Heart right ventricle (tissue), 16 donors: ENCODE measurements at regions not wholly inside any gene's neighbourhood (a gene's known extent, or its start where the extent isn't known, plus 50 kb on each side); places are given as distances from the start of the nearest gene placed in this dataset.

Experiments used
- ATAC-seq, 8 donors: fragments of 200-7000 bp; cut with Tn5 transposase; one replicate each; pipeline ENCODE4 v1.9.1; 2020; ENCODE audit warnings: mild to moderate bottlenecking in 8 of 8, moderate library complexity in 8 of 8, moderate number of reproducible peaks in 1 of 8
- DNase-seq, 2 donors: peaks; one replicate each; pipeline ENCODE4 v3.0.0-alpha.2; 2020
- H3K27ac ChIP-seq, 10 donors: fragments of 200-600 bp; sonication (generic) in 2 of 10; one replicate each; pipeline versions ENCODE4 v1.5.0 to v1.8.0; 2020 to 2022; ENCODE audit warnings: mild to moderate bottlenecking in 3 of 10
- H3K27me3 ChIP-seq, 7 donors: fragments of 200-600 bp; one replicate each; pipeline ENCODE4 v1.8.0; 2021 to 2022; ENCODE audit warnings: mild to moderate bottlenecking in 2 of 7
- H3K36me3 ChIP-seq, 9 donors: fragments of 200-600 bp; sonication (generic) in 1 of 9; one replicate each; pipeline versions ENCODE4 v1.5.0 to v1.8.0; 2020 to 2022; ENCODE audit warnings: mild to moderate bottlenecking in 2 of 9
- H3K4me1 ChIP-seq, 9 donors: fragments of 200-600 bp; sonication (generic) in 1 of 9; one replicate each; pipeline versions ENCODE4 v1.5.0 to v1.8.0; 2020 to 2022; ENCODE audit warnings: mild to moderate bottlenecking in 4 of 9
- H3K4me3 ChIP-seq, 10 donors: fragments of 200-600 bp; sonication (generic) in 2 of 10; one replicate each; pipeline versions ENCODE4 v1.5.0 to v1.8.0; 2020 to 2022; ENCODE audit warnings: mild to moderate bottlenecking in 7 of 10, moderate library complexity in 2 of 10
- H3K9me3 ChIP-seq, 11 donors: fragments of 200-600 bp in 10 of 11; sonication (generic) in 2 of 11; one replicate each; pipeline versions ENCODE4 v1.5.0 to v1.8.0; 2013 to 2022; ENCODE audit warnings: mild to moderate bottlenecking in 2 of 11, control low read depth in 1 of 11, moderate library complexity in 1 of 11
- WGBS, 2 donors: extraction: QIAGEN DNeasy Blood & Tissue Kit; methylation state at CpG; one replicate each; pipeline ENCODE4 v1.1.7; 2013; ENCODE audit warnings: inconsistent platforms in 1 of 2; 5-methylcytosine and 5-hydroxymethylcytosine counted together
- intact Hi-C, 10 donors: fragments of 100-400 bp; cut with DNase I; formaldehyde crosslinking; loops; one replicate each; pipeline versions ENCODE4 v1.11.1 to v1.14.2; 2022
- TF ChIP-seq, protein P1 (sequence below), 9 donors: fragments of 200-600 bp; sonication (generic) in 2 of 9; IDR thresholded peaks; one replicate each; pipeline versions ENCODE4 v1.5.0 to v1.8.0; 2021 to 2022; ENCODE audit warnings: antibody characterized with exemption in 9 of 9, mild to moderate bottlenecking in 5 of 9, moderate library complexity in 1 of 9
- donor health status: Arrhythmogenic right ventricular cardiomyopathy.
- donor health status: ischemic (EF 13 %, LVEDD 7.1; RV severe dilation, severe dysfunction).
- donor health status: healthy with polysubstance abuse.
- donor health status: DM: no; HTN: yes; CAD: no.
- donor health status: DM: no; HTN: no; CAD: no.
- donor health status: ischemic (EF 25% LVEDD 6.9; RV normal size, moderate dysfunction).
- donor health status: ischemic (EF 25% LVEDD 5.7; RV mildly dilated, moderate dysfunction).
- donor health status: healthy.
- donor health status: DM: yes; HTN: yes; CAD: no.
- donor health status: Ischemic cardiomyopathy.
- donor health status: ischemic (EF 35%, LVEDD 5.7; RV mildly dilated, moderate dysfunction).
- donor health status: nonischemic (EF 11% LVEDD 7.7; RV severe dilation, severe dysfunction).
- donor health status: DM: yes; HTN: yes; CAD: no.
- donor health status: PGD.
- donor health status: ischemic (EF 29% LVEDD 5.4; RV normal size, mild dysfunction).
- donor health status: nonischemic (EF 23%, LVEDD 6.1; RV moderate dilation, normal function).

DNA sequence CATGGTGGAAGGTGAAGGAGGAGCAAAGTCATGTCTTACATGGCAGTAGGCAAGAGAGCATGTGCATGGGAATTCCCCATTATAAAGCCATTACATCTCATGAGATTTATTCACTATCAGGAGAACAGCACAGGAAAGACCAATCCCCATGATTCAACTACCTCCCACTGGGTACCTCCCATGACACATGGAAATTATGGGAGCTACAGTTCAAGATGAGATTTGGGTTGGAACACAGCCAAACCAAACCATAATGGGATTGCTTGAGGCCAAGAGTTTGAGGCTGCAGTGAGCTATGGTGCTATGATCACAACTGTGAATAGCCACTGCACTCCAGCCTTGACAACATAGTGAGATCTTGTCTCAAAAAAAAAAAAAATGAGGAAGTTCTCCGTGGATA lies 581.8 kb downstream of the TAF11L14 start:
- Histone ChIP-seq H3K9me3 (peaks cover 0 to 22% (median 0%) of the 10 kb centered on the region in 11 donors), H3K27ac (no peak overlapping the region), H3K27me3 (no peaks in the 10 kb centered on the region), H3K4me1 (no peaks in the 10 kb centered on the region), H3K36me3 (no peaks in the 10 kb centered on the region), H3K4me3 (no peak overlapping the region)
- intact Hi-C loops, result no loop called here
- DNase-seq (no peak), ATAC-seq (no peak)
- WGBS, 2 donors, result 41 to 44% methylated on average over 1 of the region's 1 CpG
- TF ChIP-seq, protein P1, sequence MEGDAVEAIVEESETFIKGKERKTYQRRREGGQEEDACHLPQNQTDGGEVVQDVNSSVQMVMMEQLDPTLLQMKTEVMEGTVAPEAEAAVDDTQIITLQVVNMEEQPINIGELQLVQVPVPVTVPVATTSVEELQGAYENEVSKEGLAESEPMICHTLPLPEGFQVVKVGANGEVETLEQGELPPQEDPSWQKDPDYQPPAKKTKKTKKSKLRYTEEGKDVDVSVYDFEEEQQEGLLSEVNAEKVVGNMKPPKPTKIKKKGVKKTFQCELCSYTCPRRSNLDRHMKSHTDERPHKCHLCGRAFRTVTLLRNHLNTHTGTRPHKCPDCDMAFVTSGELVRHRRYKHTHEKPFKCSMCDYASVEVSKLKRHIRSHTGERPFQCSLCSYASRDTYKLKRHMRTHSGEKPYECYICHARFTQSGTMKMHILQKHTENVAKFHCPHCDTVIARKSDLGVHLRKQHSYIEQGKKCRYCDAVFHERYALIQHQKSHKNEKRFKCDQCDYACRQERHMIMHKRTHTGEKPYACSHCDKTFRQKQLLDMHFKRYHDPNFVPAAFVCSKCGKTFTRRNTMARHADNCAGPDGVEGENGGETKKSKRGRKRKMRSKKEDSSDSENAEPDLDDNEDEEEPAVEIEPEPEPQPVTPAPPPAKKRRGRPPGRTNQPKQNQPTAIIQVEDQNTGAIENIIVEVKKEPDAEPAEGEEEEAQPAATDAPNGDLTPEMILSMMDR (IDR thresholded peaks at IDR 0.05), result no peak

GRCh38 chr5:18216729-18217128 lies 582.5 kb downstream of the TAF11L14 start:
- H3K9me3 ChIP-seq, result peaks cover 0 to 22% (median 0%) of the 10 kb centered on the region in 11 donors
- WGBS, 2 donors, result 72 to 84% methylated on average over 3 of the region's 3 CpGs
- no peaks in the 10 kb centered on the region for H3K27me3 ChIP-seq
- H3K4me1 ChIP-seq, result no peaks in the 10 kb centered on the region
- no peak for DNase-seq
- intact Hi-C loops, result no loop called here
- H3K36me3 ChIP-seq, result no peaks in the 10 kb centered on the region
- no peak for ATAC-seq
- TF ChIP-seq, protein P1 (IDR thresholded peaks at IDR 0.05), result no peak
- H3K4me3 ChIP-seq, result no peak overlapping the region
- no peak overlapping the region for H3K27ac ChIP-seq

GRCh38 chr5:18219241-18219640 lies 585.0 kb downstream of the TAF11L14 start:
- TF ChIP-seq, protein P1 (IDR thresholded peaks at IDR 0.05), result no peak
- Histone ChIP-seq H3K27me3 (no peaks in the 10 kb centered on the region), H3K9me3 (peaks cover 0 to 18% (median 0%) of the 10 kb centered on the region in 11 donors), H3K4me3 (no peak overlapping the region), H3K27ac (no peak overlapping the region), H3K36me3 (no peaks in the 10 kb centered on the region), H3K4me1 (no peaks in the 10 kb centered on the region)
- ATAC-seq (no peak), DNase-seq (no peak)
- intact Hi-C loops, result no loop called here
- 81 to 84% methylated on average over 1 of the region's 1 CpG for WGBS, 2 donors

DNA sequence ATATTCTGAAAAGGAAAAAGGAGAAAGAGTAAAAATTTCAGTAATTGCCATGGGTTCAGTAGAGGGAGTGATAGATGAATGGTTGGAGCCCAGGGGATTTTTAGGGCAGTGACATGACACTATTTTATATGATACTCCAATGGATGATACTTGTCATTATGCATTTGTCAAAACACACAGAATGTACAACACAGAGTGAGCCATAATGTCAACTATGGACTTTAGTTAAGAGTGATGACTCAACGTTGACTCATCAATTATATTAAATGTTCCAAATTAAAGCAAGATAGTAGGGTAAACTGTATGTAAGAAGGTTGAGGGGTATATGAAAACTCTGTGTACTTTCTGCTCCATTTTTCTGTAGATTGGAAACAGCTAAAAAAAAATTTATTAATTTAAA lies 586.4 kb downstream of the TAF11L14 start:
- H3K36me3 ChIP-seq, result no peaks in the 10 kb centered on the region
- WGBS, 2 donors, result 73 to 77% methylated on average over 1 of the region's 1 CpG
- H3K4me1 ChIP-seq, result no peaks in the 10 kb centered on the region

More for the DNA sequence above, 586.4 kb downstream of the TAF11L14 start:
- ATAC-seq, result no peak
- intact Hi-C loops, result no loop called here
- DNase-seq, result no peak
- Histone ChIP-seq H3K27me3 (no peaks in the 10 kb centered on the region), H3K27ac (no peak overlapping the region), H3K4me3 (no peak overlapping the region), H3K9me3 (peaks cover 0 to 14% (median 0%) of the 10 kb centered on the region in 11 donors)
- TF ChIP-seq, protein P1 (IDR thresholded peaks at IDR 0.05), result no peak
